K562 (cell line): ENCODE measurements at regions not wholly inside any gene's neighbourhood (a gene's known extent, or its start where the extent isn't known, plus 50 kb on each side); places are given as distances from the start of the nearest gene placed in this dataset.

Experiments
- NFYB ChIP-seq: IDR thresholded peaks from 2 replicates; pipeline ENCODE4 v1.6.1; 2011; ENCODE audit warnings: mild to moderate bottlenecking, moderate library complexity; ENCODE audit not compliant: insufficient read length; ENCODE audit errors: extremely low read depth
- PHTF2 ChIP-seq: fragments of 250-450 bp; sonication (Bioruptor Pico); IDR thresholded peaks from 2 replicates; pipeline ENCODE4 v1.5.0; 2021; ENCODE audit warnings: mild to moderate bottlenecking
- TBL1XR1 ChIP-seq, 2 experiments: IDR thresholded peaks; 2 replicates each; pipeline ENCODE4 v1.6.1; 2012; ENCODE audit warnings: improper control_type of control experiment in 2 of 2, low read length in 2 of 2, mild to moderate bottlenecking in 1 of 2
- U2AF1 ChIP-seq: fragments of 200-400 bp; formaldehyde crosslinking; optimal IDR thresholded peaks from 2 replicates; pipeline ENCODE3; 2017; ENCODE audit warnings: mild to moderate bottlenecking, low read depth, low read length, moderate library complexity
- TF ChIP-seq, protein P1 (sequence below): sonication (generic); formaldehyde crosslinking; IDR thresholded peaks from 2 replicates; pipeline ENCODE4 v1.8.0; 2022; ENCODE audit warnings: mild to moderate bottlenecking, missing genetic modification reagents
- TF ChIP-seq, protein P2 (sequence below): fragments of 450-650 bp; formaldehyde crosslinking; IDR thresholded peaks from 2 replicates; pipeline ENCODE4 v1.4.0; 2020; ENCODE audit warnings: mild to moderate bottlenecking, moderate library complexity
- TF ChIP-seq, protein P3 (sequence below): fragments of 450-650 bp; IDR thresholded peaks from 2 replicates; pipeline ENCODE4 v1.6.1; 2016

DNA sequence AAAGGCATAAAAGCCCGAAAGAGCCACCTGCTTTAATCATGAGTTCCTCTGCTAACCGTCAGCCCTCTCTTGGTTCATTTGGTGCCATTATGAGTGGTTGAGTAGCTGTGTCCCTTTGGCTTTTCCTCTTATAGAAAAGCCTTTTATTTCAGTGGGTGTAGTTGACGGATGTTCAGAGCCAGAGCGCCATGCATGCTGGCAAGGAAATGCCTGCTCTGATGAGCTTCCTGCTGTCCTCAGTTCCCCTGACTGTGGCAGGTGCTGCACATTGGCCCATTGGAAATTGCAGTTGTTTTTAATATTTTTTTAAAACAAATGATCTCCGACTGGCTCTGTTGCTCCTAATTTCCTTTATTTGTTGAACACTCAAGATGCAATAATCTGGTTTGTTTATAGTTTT, 77.3 kb upstream of the LIMCH1 start (continued):
- TF ChIP-seq, protein P1, sequence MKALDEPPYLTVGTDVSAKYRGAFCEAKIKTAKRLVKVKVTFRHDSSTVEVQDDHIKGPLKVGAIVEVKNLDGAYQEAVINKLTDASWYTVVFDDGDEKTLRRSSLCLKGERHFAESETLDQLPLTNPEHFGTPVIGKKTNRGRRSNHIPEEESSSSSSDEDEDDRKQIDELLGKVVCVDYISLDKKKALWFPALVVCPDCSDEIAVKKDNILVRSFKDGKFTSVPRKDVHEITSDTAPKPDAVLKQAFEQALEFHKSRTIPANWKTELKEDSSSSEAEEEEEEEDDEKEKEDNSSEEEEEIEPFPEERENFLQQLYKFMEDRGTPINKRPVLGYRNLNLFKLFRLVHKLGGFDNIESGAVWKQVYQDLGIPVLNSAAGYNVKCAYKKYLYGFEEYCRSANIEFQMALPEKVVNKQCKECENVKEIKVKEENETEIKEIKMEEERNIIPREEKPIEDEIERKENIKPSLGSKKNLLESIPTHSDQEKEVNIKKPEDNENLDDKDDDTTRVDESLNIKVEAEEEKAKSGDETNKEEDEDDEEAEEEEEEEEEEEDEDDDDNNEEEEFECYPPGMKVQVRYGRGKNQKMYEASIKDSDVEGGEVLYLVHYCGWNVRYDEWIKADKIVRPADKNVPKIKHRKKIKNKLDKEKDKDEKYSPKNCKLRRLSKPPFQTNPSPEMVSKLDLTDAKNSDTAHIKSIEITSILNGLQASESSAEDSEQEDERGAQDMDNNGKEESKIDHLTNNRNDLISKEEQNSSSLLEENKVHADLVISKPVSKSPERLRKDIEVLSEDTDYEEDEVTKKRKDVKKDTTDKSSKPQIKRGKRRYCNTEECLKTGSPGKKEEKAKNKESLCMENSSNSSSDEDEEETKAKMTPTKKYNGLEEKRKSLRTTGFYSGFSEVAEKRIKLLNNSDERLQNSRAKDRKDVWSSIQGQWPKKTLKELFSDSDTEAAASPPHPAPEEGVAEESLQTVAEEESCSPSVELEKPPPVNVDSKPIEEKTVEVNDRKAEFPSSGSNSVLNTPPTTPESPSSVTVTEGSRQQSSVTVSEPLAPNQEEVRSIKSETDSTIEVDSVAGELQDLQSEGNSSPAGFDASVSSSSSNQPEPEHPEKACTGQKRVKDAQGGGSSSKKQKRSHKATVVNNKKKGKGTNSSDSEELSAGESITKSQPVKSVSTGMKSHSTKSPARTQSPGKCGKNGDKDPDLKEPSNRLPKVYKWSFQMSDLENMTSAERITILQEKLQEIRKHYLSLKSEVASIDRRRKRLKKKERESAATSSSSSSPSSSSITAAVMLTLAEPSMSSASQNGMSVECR (CRISPR knock-in tag): no peak
- TF ChIP-seq U2AF1 (no peak), TBL1XR1 (IDR thresholded peaks at IDR 0.05; ENCODE audit: low read length in 2 of 2) (no peak), PHTF2 (CRISPR knock-in tag) (no peak), NFYB (no peak)
- TF ChIP-seq, protein P2, sequence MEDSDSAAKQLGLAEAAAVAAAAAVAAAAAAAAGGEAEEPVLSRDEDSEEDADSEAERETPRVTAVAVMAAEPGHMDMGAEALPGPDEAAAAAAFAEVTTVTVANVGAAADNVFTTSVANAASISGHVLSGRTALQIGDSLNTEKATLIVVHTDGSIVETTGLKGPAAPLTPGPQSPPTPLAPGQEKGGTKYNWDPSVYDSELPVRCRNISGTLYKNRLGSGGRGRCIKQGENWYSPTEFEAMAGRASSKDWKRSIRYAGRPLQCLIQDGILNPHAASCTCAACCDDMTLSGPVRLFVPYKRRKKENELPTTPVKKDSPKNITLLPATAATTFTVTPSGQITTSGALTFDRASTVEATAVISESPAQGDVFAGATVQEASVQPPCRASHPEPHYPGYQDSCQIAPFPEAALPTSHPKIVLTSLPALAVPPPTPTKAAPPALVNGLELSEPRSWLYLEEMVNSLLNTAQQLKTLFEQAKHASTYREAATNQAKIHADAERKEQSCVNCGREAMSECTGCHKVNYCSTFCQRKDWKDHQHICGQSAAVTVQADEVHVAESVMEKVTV (CRISPR knock-in tag): no peak
- TF ChIP-seq, protein P3, sequence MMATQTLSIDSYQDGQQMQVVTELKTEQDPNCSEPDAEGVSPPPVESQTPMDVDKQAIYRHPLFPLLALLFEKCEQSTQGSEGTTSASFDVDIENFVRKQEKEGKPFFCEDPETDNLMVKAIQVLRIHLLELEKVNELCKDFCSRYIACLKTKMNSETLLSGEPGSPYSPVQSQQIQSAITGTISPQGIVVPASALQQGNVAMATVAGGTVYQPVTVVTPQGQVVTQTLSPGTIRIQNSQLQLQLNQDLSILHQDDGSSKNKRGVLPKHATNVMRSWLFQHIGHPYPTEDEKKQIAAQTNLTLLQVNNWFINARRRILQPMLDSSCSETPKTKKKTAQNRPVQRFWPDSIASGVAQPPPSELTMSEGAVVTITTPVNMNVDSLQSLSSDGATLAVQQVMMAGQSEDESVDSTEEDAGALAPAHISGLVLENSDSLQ: no peak
- TF ChIP-seq, all 486 proteins: peak for 0
